ENCODE measurements at regions not wholly inside any gene's neighbourhood (a gene's known extent, or its start where the extent isn't known, plus 50 kb on each side); places are given as distances from the start of the nearest gene placed in this dataset.
"Not testable (repeated sequence)": the region's sequence is repeated elsewhere in the genome, so short reads cannot be mapped to it uniquely, and the experiment has no call there.

GRCh38 chr5:40355181-40355580 lies 324.5 kb upstream of the PTGER4 start:
- TF ChIP-seq CTCF (IDR thresholded peaks at IDR 0.05; ENCODE audit: insufficient read depth, low read length, severe bottlenecking): no peak
- Histone ChIP-seq H3K27me3 (ENCODE audit: control insufficient read depth, insufficient read depth, low read length) (no peaks in the 10 kb centered on the region), H3K36me3 (ENCODE audit: control insufficient read depth, insufficient read depth, low read length) (no peaks in the 10 kb centered on the region), H3K4me3 (ENCODE audit: low read depth, low read length) (no peak overlapping the region)
- DNase-seq (ENCODE audit: low read depth) (no peak), FAIRE-seq (no peak)

GRCh38 chr5:40354171-40354570 lies 325.5 kb upstream of the PTGER4 start:
- no peak for FAIRE-seq

GRCh38 chr5:40353442-40353841 lies 326.3 kb upstream of the PTGER4 start:
- no peak for DNase-seq (ENCODE audit: low read depth)
- Histone ChIP-seq H3K27me3 (ENCODE audit: control insufficient read depth, insufficient read depth, low read length) (no peaks in the 10 kb centered on the region), H3K36me3 (ENCODE audit: control insufficient read depth, insufficient read depth, low read length) (no peaks in the 10 kb centered on the region), H3K4me3 (ENCODE audit: low read depth, low read length) (no peak overlapping the region)
- TF ChIP-seq CTCF (IDR thresholded peaks at IDR 0.05; ENCODE audit: insufficient read depth, low read length, severe bottlenecking): no peak
- FAIRE-seq: no peak

More at GRCh38 chr5:40354171-40354570, 325.5 kb upstream of the PTGER4 start:
- no peaks in the 10 kb centered on the region for H3K36me3 ChIP-seq (ENCODE audit: control insufficient read depth, insufficient read depth, low read length)
- no peak overlapping the region for H3K4me3 ChIP-seq (ENCODE audit: low read depth, low read length)
- no peaks in the 10 kb centered on the region for H3K27me3 ChIP-seq (ENCODE audit: control insufficient read depth, insufficient read depth, low read length)
- no peak for TF ChIP-seq CTCF (IDR thresholded peaks at IDR 0.05; ENCODE audit: insufficient read depth, low read length, severe bottlenecking)
- DNase-seq (ENCODE audit: low read depth): no peak

GRCh38 chr5:40347981-40348725 lies 331.6 kb upstream of the PTGER4 start:
- FAIRE-seq (peak; percentile 55), DNase-seq (ENCODE audit: low read depth) (no peak)
- Histone ChIP-seq H3K27me3 (ENCODE audit: control insufficient read depth, insufficient read depth, low read length) (no peaks in the 10 kb centered on the region), H3K36me3 (ENCODE audit: control insufficient read depth, insufficient read depth, low read length) (no peaks in the 10 kb centered on the region), H3K4me3 (ENCODE audit: low read depth, low read length) (no peak overlapping the region)
- TF ChIP-seq CTCF (IDR thresholded peaks at IDR 0.05; ENCODE audit: insufficient read depth, low read length, severe bottlenecking): no peak

GRCh38 chr5:40346901-40347300 lies 332.8 kb upstream of the PTGER4 start:
- DNase-seq (ENCODE audit: low read depth): no peak
- H3K27me3 ChIP-seq (ENCODE audit: control insufficient read depth, insufficient read depth, low read length): no peaks in the 10 kb centered on the region
- no peak for FAIRE-seq
- no peak overlapping the region for H3K4me3 ChIP-seq (ENCODE audit: low read depth, low read length)
- no peak for TF ChIP-seq CTCF (IDR thresholded peaks at IDR 0.05; ENCODE audit: insufficient read depth, low read length, severe bottlenecking)
- H3K36me3 ChIP-seq (ENCODE audit: control insufficient read depth, insufficient read depth, low read length): no peaks in the 10 kb centered on the region

GRCh38 chr5:40338434-40338833 lies 341.3 kb upstream of the PTGER4 start:
- DNase-seq (ENCODE audit: low read depth); FAIRE-seq; H3K36me3 ChIP-seq (ENCODE audit: control insufficient read depth, insufficient read depth, low read length); H3K4me3 ChIP-seq (ENCODE audit: low read depth, low read length); H3K27me3 ChIP-seq (ENCODE audit: control insufficient read depth, insufficient read depth, low read length): not testable (repeated sequence)

All from bronchial epithelial cell (primary cell).